ENCODE measurements at regions not wholly inside any gene's neighbourhood (a gene's known extent, or its start where the extent isn't known, plus 50 kb on each side); places are given as distances from the start of the nearest gene placed in this dataset.
"Not testable (repeated sequence)": the region's sequence is repeated elsewhere in the genome, so short reads cannot be mapped to it uniquely, and the experiment has no call there.

- no peak for DNase-seq
Measured at GRCh38 chr6:141140905-141141304, 991.8 kb upstream of the GJE1 start.

GRCh38 chr6:141139461-141139860 lies 993.3 kb upstream of the GJE1 start:
- no peak for DNase-seq

GRCh38 chr6:141134723-141135122 lies 998.0 kb upstream of the GJE1 start:
- DNase-seq = no peak

- DNase-seq = no peak
Measured at GRCh38 chr6:141133836-141134235, 998.9 kb upstream of the GJE1 start.

- no peak for DNase-seq
Measured at GRCh38 chr6:141133346-141133745, 999.4 kb upstream of the GJE1 start.

GRCh38 chr6:141131616-141132015 lies 1001.1 kb upstream of the GJE1 start:
- no peak for DNase-seq

- no peak for DNase-seq
Measured at GRCh38 chr6:141123497-141123896, 1009.2 kb upstream of the GJE1 start.

GRCh38 chr6:141123049-141123448 lies 1009.7 kb upstream of the GJE1 start:
- no peak for DNase-seq

GRCh38 chr6:141118991-141119390 lies 1013.7 kb upstream of the GJE1 start:
- no peak for DNase-seq

- DNase-seq = no peak
Measured at GRCh38 chr6:141117874-141118273, 1014.9 kb upstream of the GJE1 start.

GRCh38 chr6:141110481-141110880 lies 1022.2 kb upstream of the GJE1 start:
- DNase-seq = no peak

GRCh38 chr6:141107591-141108160 lies 1025.0 kb upstream of the GJE1 start:
- DNase-seq = peak; percentile 16

- no peak for DNase-seq
Measured at GRCh38 chr6:141105481-141105880, 1027.2 kb upstream of the GJE1 start.

GRCh38 chr6:141103246-141103645 lies 1029.5 kb upstream of the GJE1 start:
- peak; percentile 15 for DNase-seq

GRCh38 chr6:141097471-141097870 lies 1035.3 kb upstream of the GJE1 start:
- DNase-seq = no peak

- no peak for DNase-seq
Measured at GRCh38 chr6:141095308-141095707, 1037.4 kb upstream of the GJE1 start.

GRCh38 chr6:141088171-141088570 lies 1044.6 kb upstream of the GJE1 start:
- no peak for DNase-seq

GRCh38 chr6:141077355-141078333 lies 1055.1 kb upstream of the GJE1 start:
- peak; percentile 11 for DNase-seq

GRCh38 chr6:141057761-141058160 lies 1075.0 kb upstream of the GJE1 start:
- no peak for DNase-seq

GRCh38 chr6:141056945-141057625 lies 1075.6 kb upstream of the GJE1 start:
- DNase-seq = no peak

- no peak for DNase-seq
Measured at GRCh38 chr6:141050471-141050870, 1082.3 kb upstream of the GJE1 start.

- no peak for DNase-seq
Measured at GRCh38 chr6:141048451-141048850, 1084.3 kb upstream of the GJE1 start.

- not testable (repeated sequence) for DNase-seq
Measured at GRCh38 chr6:141046496-141046895, 1086.2 kb upstream of the GJE1 start.

- no peak for DNase-seq
Measured at GRCh38 chr6:141041596-141042087, 1091.1 kb upstream of the GJE1 start.
